HepG2 (cell line): ENCODE measurements at regions not wholly inside any gene's neighbourhood (a gene's known extent, or its start where the extent isn't known, plus 50 kb on each side); places are given as distances from the start of the nearest gene placed in this dataset.

ENCODE experiments used
- AGO1 ChIP-seq: fragments of 200-400 bp; formaldehyde crosslinking; IDR thresholded peaks from 2 replicates; pipeline ENCODE4 v1.6.1; 2017; ENCODE audit warnings: mild to moderate bottlenecking, low read depth, low read length, moderate library complexity; ENCODE audit not compliant: poor library complexity, severe bottlenecking
- CC2D1A ChIP-seq: sonication (generic); formaldehyde crosslinking; IDR thresholded peaks from 2 replicates; pipeline ENCODE4 v1.8.1; 2023; ENCODE audit warnings: mild to moderate bottlenecking, missing genetic modification reagents
- E2F5 ChIP-seq: sonication (generic); formaldehyde crosslinking; conservative IDR thresholded peaks from 2 replicates; pipeline ENCODE4 v1.4.0; 2020; ENCODE audit warnings: missing genetic modification reagents
- ETV6 ChIP-seq: sonication (generic); formaldehyde crosslinking; conservative IDR thresholded peaks from 2 replicates; pipeline ENCODE4 v1.4.0; 2020; ENCODE audit warnings: missing genetic modification reagents
- JUNB ChIP-seq: sonication (generic); formaldehyde crosslinking; IDR thresholded peaks from 2 replicates; pipeline ENCODE4 v1.8.0; 2022; ENCODE audit warnings: missing genetic modification reagents, mild to moderate bottlenecking, borderline replicate concordance
- MAF1 ChIP-seq: sonication (generic); formaldehyde crosslinking; IDR thresholded peaks from 2 replicates; pipeline ENCODE4 v1.5.0; 2020; ENCODE audit warnings: missing genetic modification reagents, borderline replicate concordance
- NR2F1 ChIP-seq, 2 experiments: fragments of 450-650 bp in 1 of 2; formaldehyde crosslinking in 1 of 2; IDR thresholded peaks; 2 replicates each; pipeline versions ENCODE4 v1.5.0 to v1.6.1; 2016 to 2020; ENCODE audit warnings: mild to moderate bottlenecking in 1 of 2, missing compliant biosample characterization in 1 of 2, missing genetic modification reagents in 1 of 2, moderate library complexity in 1 of 2
- TF ChIP-seq, protein P1 (sequence below): fragments of 450-650 bp; IDR thresholded peaks from 2 replicates; pipeline ENCODE4 v1.6.1; 2017; ENCODE audit warnings: mild to moderate bottlenecking
- TF ChIP-seq, protein P2 (sequence below): sonication (generic); formaldehyde crosslinking; IDR thresholded peaks from 2 replicates; pipeline ENCODE4 v1.5.0; 2020; ENCODE audit warnings: missing genetic modification reagents, mild to moderate bottlenecking, borderline replicate concordance

DNA sequence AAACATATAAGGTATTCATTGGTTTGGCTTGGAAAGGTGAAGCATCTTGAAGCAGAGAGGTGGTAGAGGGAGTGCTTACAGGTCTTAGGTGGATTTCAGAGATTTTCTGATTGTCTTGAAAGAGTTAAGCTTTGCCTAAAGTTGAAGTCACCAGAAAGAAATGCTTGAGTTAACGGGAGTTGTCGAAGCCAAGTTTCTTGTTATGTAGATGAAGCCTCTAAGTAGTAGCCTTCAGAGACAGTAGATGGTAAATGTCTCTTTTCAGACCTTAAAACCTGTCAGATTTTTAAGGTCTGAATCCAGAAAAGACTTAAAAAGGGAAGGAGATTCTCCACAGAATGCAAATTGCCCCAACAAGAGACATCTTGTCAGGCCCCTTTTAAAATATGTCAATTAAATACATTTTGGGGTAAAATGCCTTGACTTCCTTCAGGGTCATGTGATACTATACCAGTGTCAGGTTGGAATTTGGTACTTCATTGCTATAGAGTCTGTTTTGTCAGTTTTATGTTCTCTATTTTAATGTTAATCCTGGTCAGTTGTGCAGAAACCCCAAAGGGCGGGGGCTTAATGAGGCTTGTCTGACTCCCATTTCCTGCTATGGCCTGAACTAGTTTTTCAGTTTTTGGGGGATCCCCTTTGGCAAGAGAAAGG lies 81.0 kb downstream of the PCDH18 start (continued):
- TF ChIP-seq E2F5 (CRISPR knock-in tag): no peak
- TF ChIP-seq AGO1: no peak
- TF ChIP-seq ETV6: no peak
- no peak for TF ChIP-seq NR2F1 (CRISPR knock-in tag; IDR thresholded peaks at IDR 0.05)
- no peak for TF ChIP-seq MAF1 (CRISPR knock-in tag)
- TF ChIP-seq, protein P1, sequence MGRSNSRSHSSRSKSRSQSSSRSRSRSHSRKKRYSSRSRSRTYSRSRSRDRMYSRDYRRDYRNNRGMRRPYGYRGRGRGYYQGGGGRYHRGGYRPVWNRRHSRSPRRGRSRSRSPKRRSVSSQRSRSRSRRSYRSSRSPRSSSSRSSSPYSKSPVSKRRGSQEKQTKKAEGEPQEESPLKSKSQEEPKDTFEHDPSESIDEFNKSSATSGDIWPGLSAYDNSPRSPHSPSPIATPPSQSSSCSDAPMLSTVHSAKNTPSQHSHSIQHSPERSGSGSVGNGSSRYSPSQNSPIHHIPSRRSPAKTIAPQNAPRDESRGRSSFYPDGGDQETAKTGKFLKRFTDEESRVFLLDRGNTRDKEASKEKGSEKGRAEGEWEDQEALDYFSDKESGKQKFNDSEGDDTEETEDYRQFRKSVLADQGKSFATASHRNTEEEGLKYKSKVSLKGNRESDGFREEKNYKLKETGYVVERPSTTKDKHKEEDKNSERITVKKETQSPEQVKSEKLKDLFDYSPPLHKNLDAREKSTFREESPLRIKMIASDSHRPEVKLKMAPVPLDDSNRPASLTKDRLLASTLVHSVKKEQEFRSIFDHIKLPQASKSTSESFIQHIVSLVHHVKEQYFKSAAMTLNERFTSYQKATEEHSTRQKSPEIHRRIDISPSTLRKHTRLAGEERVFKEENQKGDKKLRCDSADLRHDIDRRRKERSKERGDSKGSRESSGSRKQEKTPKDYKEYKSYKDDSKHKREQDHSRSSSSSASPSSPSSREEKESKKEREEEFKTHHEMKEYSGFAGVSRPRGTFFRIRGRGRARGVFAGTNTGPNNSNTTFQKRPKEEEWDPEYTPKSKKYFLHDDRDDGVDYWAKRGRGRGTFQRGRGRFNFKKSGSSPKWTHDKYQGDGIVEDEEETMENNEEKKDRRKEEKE: no peak
- TF ChIP-seq CC2D1A (CRISPR knock-in tag): no peak
- TF ChIP-seq, protein P2, sequence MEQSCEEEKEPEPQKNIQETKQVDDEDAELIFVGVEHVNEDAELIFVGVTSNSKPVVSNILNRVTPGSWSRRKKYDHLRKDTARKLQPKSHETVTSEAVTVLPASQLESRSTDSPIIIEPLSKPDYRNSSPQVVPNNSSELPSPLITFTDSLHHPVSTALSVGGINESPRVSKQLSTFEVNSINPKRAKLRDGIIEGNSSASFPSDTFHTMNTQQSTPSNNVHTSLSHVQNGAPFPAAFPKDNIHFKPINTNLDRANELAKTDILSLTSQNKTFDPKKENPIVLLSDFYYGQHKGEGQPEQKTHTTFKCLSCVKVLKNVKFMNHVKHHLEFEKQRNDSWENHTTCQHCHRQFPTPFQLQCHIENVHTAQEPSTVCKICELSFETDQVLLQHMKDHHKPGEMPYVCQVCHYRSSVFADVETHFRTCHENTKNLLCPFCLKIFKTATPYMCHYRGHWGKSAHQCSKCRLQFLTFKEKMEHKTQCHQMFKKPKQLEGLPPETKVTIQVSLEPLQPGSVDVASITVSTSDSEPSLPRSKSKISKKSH (CRISPR knock-in tag): no peak
- TF ChIP-seq JUNB: no peak
